ENCODE measurements at regions not wholly inside any gene's neighbourhood (a gene's known extent, or its start where the extent isn't known, plus 50 kb on each side); places are given as distances from the start of the nearest gene placed in this dataset.

DNA sequence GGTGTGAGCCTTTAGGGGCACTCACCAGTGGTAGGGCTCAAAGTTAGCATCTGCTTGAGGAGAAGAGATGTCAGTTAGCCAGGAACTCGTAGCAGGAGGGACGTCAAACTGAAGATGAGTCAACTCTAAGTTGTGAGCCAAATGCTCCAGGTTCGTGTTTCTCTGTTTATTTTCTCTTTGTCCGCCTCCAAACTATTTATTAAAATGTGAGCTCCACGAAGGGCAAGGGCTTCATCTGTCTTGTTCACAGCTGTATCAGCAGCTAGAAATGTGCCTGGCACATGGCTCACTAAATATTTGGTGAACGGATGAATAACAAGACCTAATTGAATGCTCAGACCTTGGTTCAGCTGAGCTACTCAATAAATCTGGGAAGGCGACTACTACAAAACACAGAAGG, 248.9 kb downstream of the BCOR start:
- intact Hi-C loops (cut with DNase I; ENCODE audit: low total_unique reads), result no loop called here
- Histone ChIP-seq H3K4me3 (no peak overlapping the region), H3K27me3 (replicated peaks in 1 of 7) (no peaks in the 10 kb centered on the region), H3K4me1 (peaks cover 0 to 21% (median 4%) of the 10 kb centered on the region in 6 donors), H3K27ac (no peak overlapping the region), H3K9me3 (no peaks in the 10 kb centered on the region), H3K36me3 (no peaks in the 10 kb centered on the region)
- 79 to 94% (median 91%) methylated on average over 7 of the region's 7 CpGs for WGBS, 5 donors
- TF ChIP-seq, protein P1, sequence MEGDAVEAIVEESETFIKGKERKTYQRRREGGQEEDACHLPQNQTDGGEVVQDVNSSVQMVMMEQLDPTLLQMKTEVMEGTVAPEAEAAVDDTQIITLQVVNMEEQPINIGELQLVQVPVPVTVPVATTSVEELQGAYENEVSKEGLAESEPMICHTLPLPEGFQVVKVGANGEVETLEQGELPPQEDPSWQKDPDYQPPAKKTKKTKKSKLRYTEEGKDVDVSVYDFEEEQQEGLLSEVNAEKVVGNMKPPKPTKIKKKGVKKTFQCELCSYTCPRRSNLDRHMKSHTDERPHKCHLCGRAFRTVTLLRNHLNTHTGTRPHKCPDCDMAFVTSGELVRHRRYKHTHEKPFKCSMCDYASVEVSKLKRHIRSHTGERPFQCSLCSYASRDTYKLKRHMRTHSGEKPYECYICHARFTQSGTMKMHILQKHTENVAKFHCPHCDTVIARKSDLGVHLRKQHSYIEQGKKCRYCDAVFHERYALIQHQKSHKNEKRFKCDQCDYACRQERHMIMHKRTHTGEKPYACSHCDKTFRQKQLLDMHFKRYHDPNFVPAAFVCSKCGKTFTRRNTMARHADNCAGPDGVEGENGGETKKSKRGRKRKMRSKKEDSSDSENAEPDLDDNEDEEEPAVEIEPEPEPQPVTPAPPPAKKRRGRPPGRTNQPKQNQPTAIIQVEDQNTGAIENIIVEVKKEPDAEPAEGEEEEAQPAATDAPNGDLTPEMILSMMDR (IDR thresholded peaks at IDR 0.05 in 8 of 11, conservative IDR thresholded peaks at IDR 0.05 in 3 of 11), result no peak
- TF ChIP-seq POLR2AphosphoS5 (IDR thresholded peaks at IDR 0.05) (no peak), POLR2A (IDR thresholded peaks at IDR 0.05) (no peak)
- no peak for DNase-seq

DNA sequence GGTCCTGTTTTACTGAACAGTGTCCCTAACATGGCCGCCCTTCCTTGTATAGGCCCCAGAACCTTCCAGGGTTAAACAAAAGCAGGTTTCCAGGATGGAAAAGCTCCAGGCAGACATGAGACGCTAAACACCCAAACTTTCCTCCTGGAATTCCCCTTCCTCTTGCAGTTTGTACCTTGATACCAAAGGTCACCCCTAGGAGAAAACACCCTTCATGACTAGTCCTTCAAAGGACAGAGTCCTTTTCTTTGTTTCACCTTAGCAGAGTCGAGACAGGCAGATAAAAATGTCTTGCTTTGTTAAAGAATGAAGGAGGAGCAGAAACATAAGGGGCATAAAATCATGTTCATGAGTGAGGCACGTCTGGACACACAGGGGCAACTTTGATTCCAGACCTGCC, 247.5 kb downstream of the BCOR start:
- Histone ChIP-seq H3K4me1 (peaks cover 1 to 34% (median 17%) of the 10 kb centered on the region in 6 donors), H3K27me3 (replicated peaks in 1 of 7) (no peaks in the 10 kb centered on the region), H3K27ac (peak overlapping the region in 1 of 8 donors; percentile 10), H3K36me3 (no peaks in the 10 kb centered on the region), H3K9me3 (no peaks in the 10 kb centered on the region), H3K4me3 (no peak overlapping the region)
- intact Hi-C loops (cut with DNase I; ENCODE audit: low total_unique reads), result no loop called here
- TF ChIP-seq POLR2A (IDR thresholded peaks at IDR 0.05) (no peak), POLR2AphosphoS5 (IDR thresholded peaks at IDR 0.05) (no peak)
- TF ChIP-seq, protein P1 (IDR thresholded peaks at IDR 0.05 in 8 of 11, conservative IDR thresholded peaks at IDR 0.05 in 3 of 11), result no peak
- 61 to 87% (median 77%) methylated on average over 3 to 4 of the region's 4 CpGs for WGBS, 5 donors
- no peak for DNase-seq

DNA sequence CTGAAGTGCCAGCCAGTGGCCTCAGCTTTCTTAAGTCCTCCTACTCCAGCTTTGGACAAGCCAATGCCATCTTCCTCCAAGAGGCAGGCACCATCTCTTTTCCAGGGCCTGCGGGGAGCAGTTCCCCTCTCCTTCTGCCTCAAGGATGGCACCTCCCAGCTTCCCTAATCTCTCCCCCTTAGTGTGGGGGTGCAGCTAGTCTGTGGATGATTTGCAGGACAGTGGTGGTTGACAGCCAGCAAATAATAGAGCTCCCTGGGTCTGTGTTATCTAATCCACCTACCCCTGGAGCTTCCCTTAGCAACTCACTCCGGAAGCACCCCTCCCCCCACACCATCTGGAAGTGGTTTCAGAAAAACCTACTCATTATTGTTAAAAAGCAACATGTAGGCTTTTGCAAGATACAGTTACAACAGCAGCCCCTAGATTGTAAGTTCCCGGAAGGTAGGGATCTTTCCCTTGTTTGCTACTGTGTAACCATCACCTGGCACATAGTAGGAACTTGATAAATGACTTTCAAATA, 247.1 kb downstream of the BCOR start:
- Histone ChIP-seq H3K27me3 (replicated peaks in 1 of 7) (no peaks in the 10 kb centered on the region), H3K4me1 (peaks cover 4 to 38% (median 22%) of the 10 kb centered on the region in 6 donors), H3K27ac (peak overlapping the region in 1 of 8 donors; percentile 10), H3K9me3 (no peaks in the 10 kb centered on the region), H3K4me3 (no peak overlapping the region), H3K36me3 (no peaks in the 10 kb centered on the region)
- intact Hi-C loops (cut with DNase I; ENCODE audit: low total_unique reads), result no loop called here
- DNase-seq, result no peak
- 19 to 64% (median 54%) methylated on average over 2 to 3 of the region's 3 CpGs for WGBS, 5 donors
- TF ChIP-seq POLR2AphosphoS5 (IDR thresholded peaks at IDR 0.05) (no peak), POLR2A (IDR thresholded peaks at IDR 0.05) (no peak)
- TF ChIP-seq, protein P1 (IDR thresholded peaks at IDR 0.05 in 8 of 11, conservative IDR thresholded peaks at IDR 0.05 in 3 of 11), result no peak

DNA sequence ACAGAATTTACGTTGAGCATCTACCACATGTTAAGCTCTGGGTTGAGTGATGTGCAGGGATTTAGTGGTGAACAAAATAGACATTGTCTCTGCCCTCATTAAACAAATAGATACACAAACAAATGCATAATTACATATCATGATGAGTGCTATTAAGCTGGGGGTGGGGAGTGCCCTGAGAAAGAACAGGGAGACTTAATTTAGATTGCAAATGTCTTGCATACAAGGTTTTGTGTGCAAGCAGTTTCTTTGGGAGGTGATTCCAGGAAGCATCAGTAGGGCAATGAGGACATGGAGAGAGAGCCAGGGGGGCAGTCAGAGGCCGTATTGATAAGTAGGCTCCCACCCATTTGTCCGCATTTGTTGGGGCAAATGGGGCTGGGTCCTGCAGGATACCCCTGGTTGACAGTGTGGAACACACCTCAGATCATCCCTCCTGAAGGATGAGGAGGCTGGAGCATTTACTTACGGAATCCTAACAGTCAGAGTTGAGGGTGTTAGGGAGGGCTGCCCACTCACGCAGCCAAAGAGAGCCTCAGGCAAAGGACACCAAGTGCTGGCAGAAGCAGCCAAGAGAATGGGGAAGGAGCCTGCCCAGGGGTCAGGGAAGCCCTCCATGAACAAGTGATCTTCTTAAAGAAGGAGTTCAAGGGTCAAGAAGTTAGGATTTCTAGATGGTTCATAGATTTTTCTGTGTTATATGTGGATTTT, 245.9 kb downstream of the BCOR start:
- H3K4me1 ChIP-seq, result peaks cover 8 to 46% (median 33%) of the 10 kb centered on the region in 6 donors
- no peaks in the 10 kb centered on the region for H3K27me3 ChIP-seq (replicated peaks in 1 of 7)
- H3K27ac ChIP-seq, result no peak overlapping the region
- no peaks in the 10 kb centered on the region for H3K36me3 ChIP-seq
- intact Hi-C loops (cut with DNase I; ENCODE audit: low total_unique reads), result no loop called here
- TF ChIP-seq, protein P1 (IDR thresholded peaks at IDR 0.05 in 8 of 11, conservative IDR thresholded peaks at IDR 0.05 in 3 of 11), result no peak
- 73 to 95% (median 90%) methylated on average over 5 of the region's 5 CpGs for WGBS, 5 donors
- no peak for DNase-seq
- no peak overlapping the region for H3K4me3 ChIP-seq
- H3K9me3 ChIP-seq, result no peaks in the 10 kb centered on the region

Data from spleen (tissue), 11 donors.